ENCODE measurements at regions not wholly inside any gene's neighbourhood (a gene's known extent, or its start where the extent isn't known, plus 50 kb on each side); places are given as distances from the start of the nearest gene placed in this dataset.

GRCh38 chr3:180409883-180410282 lies 192.1 kb upstream of the TTC14 start (continued):
- TF ChIP-seq, protein P1, sequence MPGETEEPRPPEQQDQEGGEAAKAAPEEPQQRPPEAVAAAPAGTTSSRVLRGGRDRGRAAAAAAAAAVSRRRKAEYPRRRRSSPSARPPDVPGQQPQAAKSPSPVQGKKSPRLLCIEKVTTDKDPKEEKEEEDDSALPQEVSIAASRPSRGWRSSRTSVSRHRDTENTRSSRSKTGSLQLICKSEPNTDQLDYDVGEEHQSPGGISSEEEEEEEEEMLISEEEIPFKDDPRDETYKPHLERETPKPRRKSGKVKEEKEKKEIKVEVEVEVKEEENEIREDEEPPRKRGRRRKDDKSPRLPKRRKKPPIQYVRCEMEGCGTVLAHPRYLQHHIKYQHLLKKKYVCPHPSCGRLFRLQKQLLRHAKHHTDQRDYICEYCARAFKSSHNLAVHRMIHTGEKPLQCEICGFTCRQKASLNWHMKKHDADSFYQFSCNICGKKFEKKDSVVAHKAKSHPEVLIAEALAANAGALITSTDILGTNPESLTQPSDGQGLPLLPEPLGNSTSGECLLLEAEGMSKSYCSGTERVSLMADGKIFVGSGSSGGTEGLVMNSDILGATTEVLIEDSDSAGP (CRISPR knock-in tag; IDR thresholded peaks at IDR 0.05) = no peak
- no peak for TF ChIP-seq HSF4 (CRISPR knock-in tag; IDR thresholded peaks at IDR 0.05; ENCODE audit: borderline replicate concordance)
- no peak for TF ChIP-seq RB1 (IDR thresholded peaks at IDR 0.05; ENCODE audit: low read depth)

- Histone ChIP-seq H3K9me3 (replicated peaks; ENCODE audit: control insufficient read depth, insufficient read depth, low read depth, low read length) (no peaks in the 10 kb centered on the region), H3K36me3 (ENCODE audit: control insufficient read depth, insufficient read depth, low read length) (no peaks in the 10 kb centered on the region), H3K4me1 (replicated peaks in 1 of 2; ENCODE audit: control insufficient read depth in 2 of 2, insufficient read depth in 2 of 2, low read length in 2 of 2) (no peaks in the 10 kb centered on the region), H2AFZ (ENCODE audit: low read depth, low read length) (no peak overlapping the region), H3K79me2 (ENCODE audit: control insufficient read depth, insufficient read depth, low read length) (no peaks in the 10 kb centered on the region), H4K20me1 (replicated peaks; ENCODE audit: control insufficient read depth, insufficient read depth, low read length) (no peaks in the 10 kb centered on the region), H3K9me1 (ENCODE audit: control insufficient read depth, insufficient read depth, low read length) (no peaks in the 10 kb centered on the region), H3K4me2 (ENCODE audit: insufficient read depth, low read length) (no peak overlapping the region), H3K4me3 (no peak overlapping the region), H3K27me3 (ENCODE audit: control insufficient read depth in 2 of 2, insufficient read depth in 2 of 2, low read length in 2 of 2) (no peaks in the 10 kb centered on the region), H3K27ac (ENCODE audit: extremely low read depth, low read depth, low read length) (no peak overlapping the region), H3K9ac (ENCODE audit: insufficient read depth in 1 of 2, low read depth in 2 of 2, low read length in 2 of 2) (no peak overlapping the region)
- in situ Hi-C loops (cut with MboI) (no loop called here), intact Hi-C loops (cut with micrococcal nuclease) (no loop called here)
- DNase-seq (ENCODE audit: extremely low read depth in 1 of 4, low spot score in 3 of 4) = no peak
- POLR2A ChIA-PET = no interaction called here
- FAIRE-seq = no peak
- no peak for ATAC-seq
- CTCF ChIA-PET (ENCODE audit: low intra/inter-chr PET ratio) = no interaction called here
- BruUV-seq (replicated peaks) = no TSS peak
- TF ChIP-seq ZNF3 (CRISPR knock-in tag; IDR thresholded peaks at IDR 0.05) (no peak), BDP1 (IDR thresholded peaks at IDR 0.05; ENCODE audit: insufficient read depth, insufficient read length) (no peak), YBX1 (IDR thresholded peaks at IDR 0.05) (no peak), MTA2 (IDR thresholded peaks at IDR 0.05; ENCODE audit: low read depth) (no peak), NR4A1 (CRISPR knock-in tag; IDR thresholded peaks at IDR 0.05) (no peak), NR4A1 (tag; IDR thresholded peaks at IDR 0.05) (no peak), NONO (IDR thresholded peaks at IDR 0.05; ENCODE audit: low read depth in 2 of 2, low read length in 1 of 2) (no peak), ZNF12 (CRISPR knock-in tag; IDR thresholded peaks at IDR 0.05) (no peak), NR2C2 (CRISPR knock-in tag; IDR thresholded peaks at IDR 0.05) (no peak), NR2C2 (tag; IDR thresholded peaks at IDR 0.05) (no peak), CLOCK (CRISPR knock-in tag; IDR thresholded peaks at IDR 0.05; ENCODE audit: borderline replicate concordance) (no peak), ARID1B (IDR thresholded peaks at IDR 0.05) (no peak), DLX4 (CRISPR knock-in tag; IDR thresholded peaks at IDR 0.05) (no peak)
- TF ChIP-seq, protein P1 (CRISPR knock-in tag; IDR thresholded peaks at IDR 0.05) = no peak
Measured at GRCh38 chr3:180414157-180414556, 187.8 kb upstream of the TTC14 start.
